ENCODE measurements at regions not wholly inside any gene's neighbourhood (a gene's known extent, or its start where the extent isn't known, plus 50 kb on each side); places are given as distances from the start of the nearest gene placed in this dataset.

GRCh38 chr1:95409901-95410300 is 175.9 kb downstream of the RWDD3 start:
- no peaks in the 10 kb centered on the region for H3K27me3 ChIP-seq
- H3K9me3 ChIP-seq: no peaks in the 10 kb centered on the region
- no peak overlapping the region for H3K4me3 ChIP-seq (replicated peaks in 1 of 3)
- no peak for DNase-seq
- H3K36me3 ChIP-seq: no peaks in the 10 kb centered on the region
- TF ChIP-seq, protein P1, sequence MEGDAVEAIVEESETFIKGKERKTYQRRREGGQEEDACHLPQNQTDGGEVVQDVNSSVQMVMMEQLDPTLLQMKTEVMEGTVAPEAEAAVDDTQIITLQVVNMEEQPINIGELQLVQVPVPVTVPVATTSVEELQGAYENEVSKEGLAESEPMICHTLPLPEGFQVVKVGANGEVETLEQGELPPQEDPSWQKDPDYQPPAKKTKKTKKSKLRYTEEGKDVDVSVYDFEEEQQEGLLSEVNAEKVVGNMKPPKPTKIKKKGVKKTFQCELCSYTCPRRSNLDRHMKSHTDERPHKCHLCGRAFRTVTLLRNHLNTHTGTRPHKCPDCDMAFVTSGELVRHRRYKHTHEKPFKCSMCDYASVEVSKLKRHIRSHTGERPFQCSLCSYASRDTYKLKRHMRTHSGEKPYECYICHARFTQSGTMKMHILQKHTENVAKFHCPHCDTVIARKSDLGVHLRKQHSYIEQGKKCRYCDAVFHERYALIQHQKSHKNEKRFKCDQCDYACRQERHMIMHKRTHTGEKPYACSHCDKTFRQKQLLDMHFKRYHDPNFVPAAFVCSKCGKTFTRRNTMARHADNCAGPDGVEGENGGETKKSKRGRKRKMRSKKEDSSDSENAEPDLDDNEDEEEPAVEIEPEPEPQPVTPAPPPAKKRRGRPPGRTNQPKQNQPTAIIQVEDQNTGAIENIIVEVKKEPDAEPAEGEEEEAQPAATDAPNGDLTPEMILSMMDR (IDR thresholded peaks at IDR 0.05): no peak
- TF ChIP-seq POLR2A (IDR thresholded peaks at IDR 0.05): no peak
- no peaks in the 10 kb centered on the region for H3K4me1 ChIP-seq
- H3K27ac ChIP-seq: no peak overlapping the region
- 52 to 63% methylated on average over 3 of the region's 3 CpGs for WGBS, 2 donors
- intact Hi-C loops (cut with DNase I): no loop called here

GRCh38 chr1:95415146-95415545 is 181.1 kb downstream of the RWDD3 start:
- no peak overlapping the region for H3K27ac ChIP-seq
- H3K27me3 ChIP-seq: no peaks in the 10 kb centered on the region
- no peaks in the 10 kb centered on the region for H3K36me3 ChIP-seq
- intact Hi-C loops (cut with DNase I): no loop called here
- H3K4me3 ChIP-seq (replicated peaks in 1 of 3): no peak overlapping the region
- no peak for DNase-seq
- no peaks in the 10 kb centered on the region for H3K4me1 ChIP-seq
- no peaks in the 10 kb centered on the region for H3K9me3 ChIP-seq
- TF ChIP-seq, protein P1 (IDR thresholded peaks at IDR 0.05): no peak
- no peak for TF ChIP-seq POLR2A (IDR thresholded peaks at IDR 0.05)

DNA sequence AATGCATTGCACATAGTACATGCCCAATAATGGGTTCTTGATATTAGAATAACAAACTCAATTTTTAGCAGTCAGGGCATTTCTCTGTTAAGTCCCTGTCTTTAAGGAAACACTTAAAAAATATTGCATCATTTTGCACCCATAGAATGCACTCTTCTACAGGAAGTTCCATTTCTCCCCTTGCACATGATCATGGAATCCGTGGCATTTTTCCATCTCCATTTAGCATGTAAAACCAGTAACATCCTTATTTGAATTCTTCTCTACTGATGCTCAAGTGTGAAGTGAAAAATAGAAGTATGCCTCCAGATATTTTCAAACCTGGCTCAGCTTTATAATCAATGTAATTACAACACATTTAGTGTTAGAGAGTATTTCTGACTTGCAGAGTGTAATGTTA is 192.8 kb downstream of the RWDD3 start:
- Histone ChIP-seq H3K9me3 (no peaks in the 10 kb centered on the region), H3K36me3 (no peaks in the 10 kb centered on the region), H3K27me3 (no peaks in the 10 kb centered on the region), H3K4me3 (replicated peaks in 1 of 3) (no peak overlapping the region), H3K27ac (no peak overlapping the region), H3K4me1 (no peaks in the 10 kb centered on the region)
- no peak for DNase-seq
- WGBS, 2 donors: 56 to 69% methylated on average over 1 of the region's 1 CpG
- intact Hi-C loops (cut with DNase I): no loop called here
- TF ChIP-seq, protein P1 (IDR thresholded peaks at IDR 0.05): no peak
- no peak for TF ChIP-seq POLR2A (IDR thresholded peaks at IDR 0.05)

GRCh38 chr1:95427525-95427924 is 193.5 kb downstream of the RWDD3 start:
- no peak overlapping the region for H3K4me3 ChIP-seq (replicated peaks in 1 of 3)
- no peak overlapping the region for H3K27ac ChIP-seq
- intact Hi-C loops (cut with DNase I): no loop called here
- H3K4me1 ChIP-seq: no peaks in the 10 kb centered on the region
- H3K27me3 ChIP-seq: no peaks in the 10 kb centered on the region
- no peak for TF ChIP-seq POLR2A (IDR thresholded peaks at IDR 0.05)
- TF ChIP-seq, protein P1 (IDR thresholded peaks at IDR 0.05): no peak
- H3K36me3 ChIP-seq: no peaks in the 10 kb centered on the region
- DNase-seq: no peak
- no peaks in the 10 kb centered on the region for H3K9me3 ChIP-seq

DNA sequence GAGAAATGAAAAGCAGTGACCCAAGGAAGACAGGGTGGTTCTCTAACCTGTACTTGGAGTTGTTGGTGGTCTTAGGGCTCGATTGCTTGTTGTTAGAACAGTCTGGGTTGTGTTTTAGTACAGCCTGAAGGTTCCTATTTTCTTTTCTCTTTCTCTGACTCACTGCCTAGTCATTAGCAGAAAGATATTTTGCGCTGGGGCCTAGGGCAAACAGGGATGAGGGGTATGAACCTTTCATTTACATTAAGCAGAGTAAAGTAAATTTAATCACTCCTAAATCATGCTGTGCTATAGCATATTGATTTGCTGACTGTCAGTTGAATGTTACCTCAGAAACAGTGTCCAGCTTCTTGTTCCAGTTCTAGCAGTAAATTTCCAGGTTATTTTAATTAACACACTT is 197.2 kb downstream of the RWDD3 start:
- no peaks in the 10 kb centered on the region for H3K4me1 ChIP-seq
- WGBS, 2 donors: 61 to 67% methylated on average over 2 of the region's 2 CpGs
- H3K36me3 ChIP-seq: no peaks in the 10 kb centered on the region
- H3K9me3 ChIP-seq: no peaks in the 10 kb centered on the region
- TF ChIP-seq, protein P1 (IDR thresholded peaks at IDR 0.05): no peak
- no peak for TF ChIP-seq POLR2A (IDR thresholded peaks at IDR 0.05)
- H3K27ac ChIP-seq: no peak overlapping the region
- no peaks in the 10 kb centered on the region for H3K27me3 ChIP-seq
- no peak for DNase-seq
- no peak overlapping the region for H3K4me3 ChIP-seq (replicated peaks in 1 of 3)
- intact Hi-C loops (cut with DNase I): no loop called here

Data from thyroid gland (tissue), 4 donors.